Upper lobe of left lung (tissue), 6 donors: ENCODE measurements at regions not wholly inside any gene's neighbourhood (a gene's known extent, or its start where the extent isn't known, plus 50 kb on each side); places are given as distances from the start of the nearest gene placed in this dataset.
A peak's percentile ranks its signal among the peaks of the same experiment; 100 is the strongest.

Experiments used
- ATAC-seq, 2 donors: fragments of 200-7000 bp; cut with Tn5 transposase; one replicate each; pipeline ENCODE4 v1.9.1; 2022; ENCODE audit warnings: mild to moderate bottlenecking in 2 of 2, moderate library complexity in 2 of 2; ENCODE audit not compliant: low FRiP score in 2 of 2
- DNase-seq, 2 donors: peaks; one replicate each; pipeline ENCODE4 v3.0.0-alpha.2; 2019 to 2020
- H3K27ac ChIP-seq, 4 donors: fragments of 200-600 bp; sonication (generic); one replicate each; pipeline ENCODE4 v1.5.1; 2016 to 2019
- H3K27me3 ChIP-seq, 4 donors: fragments of 200-600 bp; sonication (generic); one replicate each; pipeline ENCODE4 v1.5.1; 2017 to 2019
- H3K36me3 ChIP-seq, 4 donors: fragments of 200-600 bp; sonication (generic); one replicate each; pipeline ENCODE4 v1.5.1; 2016 to 2019
- H3K4me1 ChIP-seq, 4 donors: fragments of 200-600 bp; sonication (generic); one replicate each; pipeline ENCODE4 v1.5.1; 2018 to 2019
- H3K4me3 ChIP-seq, 4 donors: fragments of 200-600 bp; sonication (generic); one replicate each; pipeline ENCODE4 v1.5.1; 2017 to 2019; ENCODE audit warnings: mild to moderate bottlenecking in 2 of 4, moderate library complexity in 1 of 4
- H3K9me3 ChIP-seq, 4 donors: fragments of 200-600 bp; sonication (generic); one replicate each; pipeline ENCODE4 v1.5.1; 2018 to 2019
- EP300 ChIP-seq, 4 donors: sonication (generic); formaldehyde crosslinking; IDR thresholded peaks; one replicate each; pipeline ENCODE4 v1.5.1; 2017; ENCODE audit warnings: antibody characterized with exemption in 4 of 4, control low read depth in 2 of 4
- POLR2A ChIP-seq, 4 donors: fragments of 450-650 bp; IDR thresholded peaks; one replicate each; pipeline ENCODE4 v1.5.1; 2016 to 2017; ENCODE audit warnings: antibody characterized with exemption in 4 of 4, mild to moderate bottlenecking in 2 of 4
- POLR2AphosphoS5 ChIP-seq, 2 donors: sonication (generic); formaldehyde crosslinking; IDR thresholded peaks; one replicate each; pipeline ENCODE4 v1.5.1; 2017; ENCODE audit warnings: antibody characterized with exemption in 2 of 2
- WGBS, 2 donors: methylation state at CpG; one replicate each; pipeline ENCODE4 v1.1.5; 2017 to 2018; 5-methylcytosine and 5-hydroxymethylcytosine counted together
- TF ChIP-seq, protein P1 (sequence below), 6 experiments: fragments of 450-650 bp in 4 of 6; fragments of 200-600 bp in 2 of 6; sonication (generic) in 2 of 6; IDR thresholded peaks; one replicate each; pipeline ENCODE4 v1.5.1; 2016 to 2019; ENCODE audit warnings: antibody characterized with exemption in 6 of 6
- donor health status: DM: no; HTN: no; CAD: no; lungs with moderate emphysema.
- donor health status: DM: no; HTN: yes; CAD: no; lungs with severe emphysema.

DNA sequence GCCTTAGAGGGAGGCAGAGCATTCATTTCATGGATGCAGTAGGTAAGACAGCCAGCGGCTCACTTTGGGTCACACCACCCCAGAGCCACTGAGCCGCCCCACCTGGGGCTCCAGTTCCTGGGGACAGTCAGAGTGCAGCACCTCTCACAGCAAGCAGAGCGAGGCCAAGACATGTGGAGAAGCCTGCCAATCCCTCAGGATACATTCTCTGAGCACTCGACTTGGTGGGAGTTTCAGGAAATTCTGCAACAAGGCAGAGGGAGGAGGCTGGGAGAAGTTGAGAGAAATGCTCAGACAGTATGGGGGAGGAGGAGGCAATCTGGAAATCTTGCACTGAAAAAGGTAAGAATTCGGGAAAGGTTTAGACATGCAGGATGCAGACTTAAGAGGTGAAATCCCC is 60.8 kb upstream of the WLS start:
- Histone ChIP-seq H3K27me3 (no peaks in the 10 kb centered on the region), H3K27ac (no peak overlapping the region), H3K4me3 (no peak overlapping the region), H3K36me3 (no peaks in the 10 kb centered on the region), H3K9me3 (no peaks in the 10 kb centered on the region), H3K4me1 (peaks cover 0 to 13% (median 6%) of the 10 kb centered on the region in 4 donors)
- WGBS, 2 donors = 62 to 66% methylated on average over 5 of the region's 5 CpGs
- ATAC-seq (no peak), DNase-seq (no peak)
- TF ChIP-seq, protein P1, sequence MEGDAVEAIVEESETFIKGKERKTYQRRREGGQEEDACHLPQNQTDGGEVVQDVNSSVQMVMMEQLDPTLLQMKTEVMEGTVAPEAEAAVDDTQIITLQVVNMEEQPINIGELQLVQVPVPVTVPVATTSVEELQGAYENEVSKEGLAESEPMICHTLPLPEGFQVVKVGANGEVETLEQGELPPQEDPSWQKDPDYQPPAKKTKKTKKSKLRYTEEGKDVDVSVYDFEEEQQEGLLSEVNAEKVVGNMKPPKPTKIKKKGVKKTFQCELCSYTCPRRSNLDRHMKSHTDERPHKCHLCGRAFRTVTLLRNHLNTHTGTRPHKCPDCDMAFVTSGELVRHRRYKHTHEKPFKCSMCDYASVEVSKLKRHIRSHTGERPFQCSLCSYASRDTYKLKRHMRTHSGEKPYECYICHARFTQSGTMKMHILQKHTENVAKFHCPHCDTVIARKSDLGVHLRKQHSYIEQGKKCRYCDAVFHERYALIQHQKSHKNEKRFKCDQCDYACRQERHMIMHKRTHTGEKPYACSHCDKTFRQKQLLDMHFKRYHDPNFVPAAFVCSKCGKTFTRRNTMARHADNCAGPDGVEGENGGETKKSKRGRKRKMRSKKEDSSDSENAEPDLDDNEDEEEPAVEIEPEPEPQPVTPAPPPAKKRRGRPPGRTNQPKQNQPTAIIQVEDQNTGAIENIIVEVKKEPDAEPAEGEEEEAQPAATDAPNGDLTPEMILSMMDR (IDR thresholded peaks at IDR 0.05) = no peak
- TF ChIP-seq EP300 (IDR thresholded peaks at IDR 0.05) = no peak

GRCh38 chr1:68291688-68292384 is 59.5 kb upstream of the WLS start:
- ATAC-seq (peak in 1 of 2 donors; percentile 53), DNase-seq (no peak)
- Histone ChIP-seq H3K27ac (no peak overlapping the region), H3K4me3 (no peak overlapping the region), H3K9me3 (no peaks in the 10 kb centered on the region), H3K27me3 (no peaks in the 10 kb centered on the region), H3K4me1 (peaks cover 0 to 13% (median 6%) of the 10 kb centered on the region in 4 donors), H3K36me3 (no peaks in the 10 kb centered on the region)
- TF ChIP-seq POLR2AphosphoS5 (IDR thresholded peaks at IDR 0.05) (no peak), EP300 (IDR thresholded peaks at IDR 0.05) (no peak), POLR2A (IDR thresholded peaks at IDR 0.05) (no peak)
- TF ChIP-seq, protein P1 (IDR thresholded peaks at IDR 0.05) = no peak
- WGBS, 2 donors = 36 to 47% methylated on average over 2 of the region's 2 CpGs

DNA sequence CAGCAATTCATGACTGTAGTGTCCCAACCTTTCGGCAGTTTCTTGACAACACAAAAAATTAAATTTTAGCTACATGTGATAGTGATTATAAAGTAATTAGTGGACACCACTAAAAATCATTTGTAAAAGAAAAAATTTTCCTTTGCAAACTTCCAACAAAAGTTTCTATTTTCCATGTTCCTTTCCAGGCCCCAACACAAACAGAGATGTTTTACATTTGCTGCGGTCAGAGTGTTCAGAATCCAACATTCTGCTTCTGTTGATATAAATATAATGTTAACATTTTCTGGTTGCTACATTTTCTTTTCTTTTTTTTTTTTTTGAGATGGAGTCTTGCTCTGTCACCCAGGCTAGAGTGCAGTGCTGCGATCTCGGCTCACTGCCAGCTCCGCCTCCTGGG is 54.9 kb upstream of the WLS start:
- no peak overlapping the region for H3K27ac ChIP-seq
- H3K4me1 ChIP-seq = peaks cover 0 to 4% (median 1%) of the 10 kb centered on the region in 4 donors
- DNase-seq (no peak), ATAC-seq (no peak)
- no peaks in the 10 kb centered on the region for H3K9me3 ChIP-seq
- TF ChIP-seq EP300 (IDR thresholded peaks at IDR 0.05) (no peak), POLR2A (IDR thresholded peaks at IDR 0.05) (no peak), POLR2AphosphoS5 (IDR thresholded peaks at IDR 0.05) (no peak)
- TF ChIP-seq, protein P1 (IDR thresholded peaks at IDR 0.05) = no peak
- H3K36me3 ChIP-seq = no peaks in the 10 kb centered on the region
- no peak overlapping the region for H3K4me3 ChIP-seq
- no peaks in the 10 kb centered on the region for H3K27me3 ChIP-seq
- 84 to 87% methylated on average over 5 of the region's 5 CpGs for WGBS, 2 donors

- TF ChIP-seq POLR2A (IDR thresholded peaks at IDR 0.05) (no peak), EP300 (IDR thresholded peaks at IDR 0.05) (no peak), POLR2AphosphoS5 (IDR thresholded peaks at IDR 0.05) (no peak)
- TF ChIP-seq, protein P1 (IDR thresholded peaks at IDR 0.05) = no peak
- H3K27me3 ChIP-seq = no peaks in the 10 kb centered on the region
- no peaks in the 10 kb centered on the region for H3K4me1 ChIP-seq
- no peak for ATAC-seq
- H3K36me3 ChIP-seq = no peaks in the 10 kb centered on the region
- no peaks in the 10 kb centered on the region for H3K9me3 ChIP-seq
- no peak overlapping the region for H3K27ac ChIP-seq
- DNase-seq = no peak
- no peak overlapping the region for H3K4me3 ChIP-seq
- 97 to 98% methylated on average over 4 of the region's 4 CpGs for WGBS, 2 donors
Measured at GRCh38 chr1:68285046-68285445, 52.7 kb upstream of the WLS start.
